AG09309 (cell line): ENCODE measurements at regions not wholly inside any gene's neighbourhood (a gene's known extent, or its start where the extent isn't known, plus 50 kb on each side); places are given as distances from the start of the nearest gene placed in this dataset.

Source experiments
- DNase-seq: peaks from one replicate; pipeline ENCODE4 v3.0.0-alpha.2; 2010; ENCODE audit warnings: low read depth
- H3K4me3 ChIP-seq: 2 replicates; pipeline ENCODE4 v1.5.1; 2011; ENCODE audit warnings: mild to moderate bottlenecking, low read depth, low read length, moderate library complexity; ENCODE audit not compliant: control insufficient read depth
- CTCF ChIP-seq: IDR thresholded peaks from 2 replicates; pipeline ENCODE4 v1.5.1; 2011; ENCODE audit warnings: mild to moderate bottlenecking, low read depth, low read length, inconsistent platforms; ENCODE audit not compliant: insufficient read depth, control insufficient read depth; ENCODE audit errors: missing control alignments

- H3K4me3 ChIP-seq, result no peak overlapping the region
- TF ChIP-seq CTCF, result no peak
- no peak for DNase-seq
These were observed 432.3 kb downstream of the SLITRK6 start for GRCh38 chr13:85366759-85367417.

- no peak for TF ChIP-seq CTCF
- DNase-seq, result no peak
- no peak overlapping the region for H3K4me3 ChIP-seq
These were observed 435.7 kb downstream of the SLITRK6 start for GRCh38 chr13:85363504-85363903.

- H3K4me3 ChIP-seq, result no peak overlapping the region
- TF ChIP-seq CTCF, result no peak
- DNase-seq, result no peak
These were observed 436.2 kb downstream of the SLITRK6 start for GRCh38 chr13:85362980-85363379.

DNA sequence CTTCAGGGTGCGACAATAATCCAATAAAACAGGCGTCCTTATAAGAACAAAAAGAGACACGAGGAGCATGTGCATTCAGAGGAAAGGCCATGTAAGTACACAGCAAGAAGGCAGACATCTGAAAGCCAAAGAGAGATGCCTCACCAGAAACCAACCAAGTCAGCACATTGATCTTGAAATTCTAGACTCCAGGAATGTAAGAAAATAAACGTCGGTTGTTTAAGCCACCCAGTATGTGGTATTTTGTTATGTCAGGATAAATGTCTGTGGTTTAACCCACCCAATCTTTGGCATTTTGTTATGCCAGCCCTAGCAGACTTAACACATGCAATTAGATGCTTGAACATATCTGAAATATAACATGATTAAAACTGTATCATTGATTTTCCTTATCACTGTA, 452.0 kb downstream of the SLITRK6 start:
- DNase-seq, result no peak
- no peak for TF ChIP-seq CTCF
- H3K4me3 ChIP-seq, result no peak overlapping the region

DNA sequence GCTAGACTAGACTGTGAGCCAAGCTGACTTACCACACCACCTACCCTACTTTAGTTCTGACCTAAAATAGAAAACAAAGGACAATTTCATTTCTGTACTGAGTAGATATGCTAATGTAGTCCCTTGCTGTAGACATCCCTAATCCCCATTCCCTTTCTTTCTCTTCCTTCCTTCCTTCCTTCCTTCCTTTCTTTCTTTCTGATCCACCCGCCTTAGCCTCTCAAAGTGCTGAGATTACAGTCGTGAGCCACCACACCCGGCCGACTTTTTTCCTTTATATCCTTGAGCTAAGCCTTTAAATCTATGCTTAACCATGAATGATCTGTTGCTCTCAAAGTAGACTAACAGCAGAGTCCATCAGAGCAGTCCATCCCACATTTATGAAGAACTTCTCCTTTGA, 465.0 kb downstream of the SLITRK6 start:
- DNase-seq, result no peak
- no peak for TF ChIP-seq CTCF
- no peak overlapping the region for H3K4me3 ChIP-seq

DNA sequence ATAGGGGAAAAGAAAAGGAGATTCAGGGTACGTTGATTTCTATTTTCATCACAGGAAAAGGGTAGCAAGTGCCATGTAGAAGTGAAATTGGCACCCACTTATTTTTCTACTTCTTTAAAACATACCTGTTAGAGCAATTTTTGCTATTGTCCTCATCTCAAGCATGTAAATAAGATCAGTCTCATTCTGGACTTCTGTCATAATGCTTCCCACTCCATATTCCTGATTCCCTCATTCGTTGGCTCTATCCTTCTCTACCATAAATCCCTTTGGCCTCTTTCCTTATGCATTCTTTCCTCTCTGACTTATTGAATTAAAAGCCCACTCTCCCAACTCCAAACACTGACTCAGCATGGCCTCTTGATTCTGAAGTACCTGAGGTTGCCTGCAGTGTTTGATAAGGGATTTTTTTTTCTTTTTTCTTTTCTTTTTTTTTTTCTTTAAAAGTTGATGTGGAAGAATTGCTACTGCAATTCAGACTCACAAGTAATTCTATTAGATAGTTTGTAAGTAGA, 465.7 kb downstream of the SLITRK6 start:
- H3K4me3 ChIP-seq, result no peak overlapping the region
- TF ChIP-seq CTCF, result no peak
- no peak for DNase-seq

GRCh38 chr13:85332615-85333014, 466.6 kb downstream of the SLITRK6 start:
- DNase-seq, result no peak
- H3K4me3 ChIP-seq, result no peak overlapping the region
- TF ChIP-seq CTCF, result no peak
